HPDE6-E6E7 (cell line): ENCODE measurements at regions not wholly inside any gene's neighbourhood (a gene's known extent, or its start where the extent isn't known, plus 50 kb on each side); places are given as distances from the start of the nearest gene placed in this dataset.
"Not testable (repeated sequence)": the region's sequence is repeated elsewhere in the genome, so short reads cannot be mapped to it uniquely, and the experiment has no call there.

Experiments used
- DNase-seq: peaks from one replicate; pipeline ENCODE4 v3.0.0; 2011; ENCODE audit warnings: missing footprints; ENCODE audit errors: extremely low spot score

GRCh38 chr15:20239186-20239585 is 302.4 kb downstream of the GOLGA6L6 start:
- not testable (repeated sequence) for DNase-seq

GRCh38 chr15:20237256-20238020 is 304.2 kb downstream of the GOLGA6L6 start:
- DNase-seq, result not testable (repeated sequence)

- not testable (repeated sequence) for DNase-seq
Observed at GRCh38 chr15:20235728-20236127, 305.9 kb downstream of the GOLGA6L6 start.

- DNase-seq, result not testable (repeated sequence)
Observed at GRCh38 chr15:20234006-20234540, 307.5 kb downstream of the GOLGA6L6 start.

- not testable (repeated sequence) for DNase-seq
Observed at GRCh38 chr15:20232457-20232856, 309.1 kb downstream of the GOLGA6L6 start.

GRCh38 chr15:20230656-20231055 is 310.9 kb downstream of the GOLGA6L6 start:
- not testable (repeated sequence) for DNase-seq

- not testable (repeated sequence) for DNase-seq
Observed at GRCh38 chr15:20228791-20229190, 312.8 kb downstream of the GOLGA6L6 start.

- DNase-seq, result not testable (repeated sequence)
Observed at GRCh38 chr15:20227119-20227853, 314.3 kb downstream of the GOLGA6L6 start.

- not testable (repeated sequence) for DNase-seq
Observed at GRCh38 chr15:20226531-20226930, 315.1 kb downstream of the GOLGA6L6 start.

GRCh38 chr15:20221063-20221462 is 320.5 kb downstream of the GOLGA6L6 start:
- DNase-seq, result not testable (repeated sequence)

GRCh38 chr15:20219171-20219570 is 322.4 kb downstream of the GOLGA6L6 start:
- DNase-seq, result not testable (repeated sequence)

GRCh38 chr15:20215700-20216099 is 325.9 kb downstream of the GOLGA6L6 start:
- not testable (repeated sequence) for DNase-seq

- not testable (repeated sequence) for DNase-seq
Observed at GRCh38 chr15:20214101-20214500, 327.5 kb downstream of the GOLGA6L6 start.

GRCh38 chr15:20211508-20211907 is 330.1 kb downstream of the GOLGA6L6 start:
- not testable (repeated sequence) for DNase-seq

GRCh38 chr15:20209973-20210372 is 331.6 kb downstream of the GOLGA6L6 start:
- DNase-seq, result not testable (repeated sequence)

GRCh38 chr15:20207607-20208006 is 334.0 kb downstream of the GOLGA6L6 start:
- not testable (repeated sequence) for DNase-seq

GRCh38 chr15:20207198-20207597 is 334.4 kb downstream of the GOLGA6L6 start:
- not testable (repeated sequence) for DNase-seq

GRCh38 chr15:20204177-20204866 is 337.3 kb downstream of the GOLGA6L6 start:
- not testable (repeated sequence) for DNase-seq

- DNase-seq, result not testable (repeated sequence)
Observed at GRCh38 chr15:20203649-20204150, 337.9 kb downstream of the GOLGA6L6 start.

- not testable (repeated sequence) for DNase-seq
Observed at GRCh38 chr15:20194591-20195198, 346.9 kb downstream of the GOLGA6L6 start.
